Fibroblast of skin of left quadriceps (primary cell): ENCODE measurements at regions not wholly inside any gene's neighbourhood (a gene's known extent, or its start where the extent isn't known, plus 50 kb on each side); places are given as distances from the start of the nearest gene placed in this dataset.

Experiments
- DNase-seq, 2 experiments: peaks; one replicate each; pipeline ENCODE4 v3.0.0-alpha.2; 2013; ENCODE audit warnings: low read depth in 2 of 2

GRCh38 chr4:110278127-110278526 lies 79.7 kb upstream of the ELOVL6 start:
- DNase-seq = no peak

DNA sequence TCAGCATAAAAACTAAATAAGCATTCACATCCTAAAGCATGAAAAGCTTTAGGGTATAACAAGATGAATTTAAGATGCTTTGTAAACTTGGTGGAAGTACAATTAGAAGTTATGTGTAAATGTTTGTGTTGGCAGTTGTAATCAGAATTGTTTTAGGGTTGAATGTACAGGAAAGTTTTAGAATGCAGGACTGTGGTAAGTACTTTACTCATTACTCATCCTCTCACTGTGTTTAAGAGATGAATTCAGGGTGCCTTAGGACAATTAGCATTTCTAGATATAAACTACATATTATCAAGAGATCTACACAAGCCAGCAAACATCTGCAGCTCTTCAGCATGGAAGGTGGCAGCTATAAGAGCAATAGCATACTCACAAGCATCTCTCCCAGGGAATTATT lies 77.5 kb upstream of the ELOVL6 start:
- DNase-seq = peak; percentile 49 to 55

DNA sequence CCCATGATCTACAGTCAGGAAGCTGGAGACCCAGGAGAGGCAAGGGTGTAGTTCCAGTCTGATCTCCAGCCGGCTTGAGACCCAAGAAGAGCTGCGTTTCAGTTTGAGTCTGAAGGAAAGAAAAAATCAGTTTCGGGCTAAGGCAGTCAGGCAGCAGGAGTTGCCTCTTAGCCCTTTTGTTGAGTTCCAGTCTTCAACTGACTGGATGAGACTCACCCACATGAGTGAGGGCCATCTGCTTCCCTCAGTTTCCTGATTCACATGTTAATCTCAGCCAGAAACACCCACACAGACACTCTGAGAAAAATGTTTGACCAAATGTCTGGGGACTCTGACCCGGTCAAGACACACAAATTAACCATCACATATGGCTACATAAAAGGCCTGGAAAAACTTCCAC lies 73.6 kb upstream of the ELOVL6 start:
- DNase-seq = no peak

DNA sequence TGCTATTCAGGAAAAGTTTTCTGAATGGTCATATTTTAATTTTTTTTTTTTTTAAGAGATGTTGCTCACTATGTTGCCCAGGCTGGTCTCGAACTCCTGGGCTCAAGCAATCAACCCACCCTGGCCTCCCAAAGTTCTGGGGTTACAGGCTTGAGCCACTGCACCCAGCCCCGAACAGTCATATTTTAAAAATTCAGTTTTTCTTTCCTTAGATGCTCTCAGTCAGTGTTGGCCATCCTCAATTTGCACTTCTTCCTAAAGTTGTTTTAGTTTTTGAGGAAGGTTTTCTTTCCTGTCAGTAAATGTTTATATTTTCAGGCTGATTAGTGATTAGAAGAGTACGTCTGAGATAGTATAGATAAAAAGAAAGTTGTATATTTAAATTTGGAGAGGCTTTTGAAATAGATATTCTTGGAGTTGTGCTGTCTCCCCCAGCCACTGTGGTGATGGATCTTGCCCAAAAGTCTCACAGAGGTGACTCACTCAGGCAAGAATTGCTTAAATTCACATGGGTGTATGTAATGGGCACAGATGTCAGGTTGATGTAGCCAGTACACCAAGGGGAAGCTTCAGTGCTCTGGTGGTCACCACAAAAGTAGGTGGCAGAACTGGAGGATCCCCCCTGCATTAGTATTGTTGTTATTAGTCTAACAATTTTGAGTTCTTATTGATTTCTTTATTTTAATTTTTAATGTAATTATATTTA lies 72.2 kb upstream of the ELOVL6 start:
- peak; percentile 51 to 56 for DNase-seq

- DNase-seq = no peak
Measured at GRCh38 chr4:110268790-110269189, 70.4 kb upstream of the ELOVL6 start.

- DNase-seq = no peak
Measured at GRCh38 chr4:110268352-110268751, 69.9 kb upstream of the ELOVL6 start.

DNA sequence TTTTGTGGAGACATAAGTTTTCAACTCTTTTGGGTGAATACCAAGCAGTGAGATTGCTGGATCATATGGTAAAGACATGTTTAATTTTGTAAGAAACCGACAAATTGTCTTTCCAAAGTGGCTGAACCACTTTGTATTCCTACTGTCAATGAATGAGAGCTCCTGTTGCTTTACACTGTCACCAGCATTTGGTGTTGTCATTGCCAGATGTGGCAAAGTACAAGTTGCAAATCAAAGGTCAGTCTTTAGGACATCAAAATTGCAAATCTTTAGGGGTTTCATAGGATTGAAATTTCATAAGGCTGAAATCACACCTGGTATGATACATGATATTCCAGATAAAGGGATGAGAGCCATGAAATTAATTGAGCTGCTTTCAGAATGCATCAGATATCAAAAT lies 67.7 kb upstream of the ELOVL6 start:
- no peak for DNase-seq

GRCh38 chr4:110265001-110265400 lies 66.6 kb upstream of the ELOVL6 start:
- DNase-seq = no peak

- no peak for DNase-seq
Measured at GRCh38 chr4:110260299-110260698, 61.9 kb upstream of the ELOVL6 start.

DNA sequence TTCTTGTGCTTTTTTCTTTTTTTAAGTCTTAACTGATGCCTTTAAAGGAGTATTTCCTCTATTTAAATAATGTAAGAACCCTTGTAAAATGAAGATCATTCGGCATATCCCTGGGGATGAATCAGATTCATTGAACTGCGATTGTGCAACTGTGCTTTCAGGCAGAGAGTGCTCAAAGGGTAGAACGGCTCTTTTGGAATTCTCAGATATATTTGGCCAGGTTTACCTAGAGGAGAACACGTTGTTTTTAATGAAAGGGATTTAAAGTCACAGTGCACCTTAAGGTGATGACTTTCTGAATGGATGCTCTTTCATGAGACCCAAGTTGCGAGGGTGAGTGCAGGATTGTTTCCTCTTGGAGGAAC lies 51.6 kb upstream of the ELOVL6 start:
- DNase-seq = no peak

DNA sequence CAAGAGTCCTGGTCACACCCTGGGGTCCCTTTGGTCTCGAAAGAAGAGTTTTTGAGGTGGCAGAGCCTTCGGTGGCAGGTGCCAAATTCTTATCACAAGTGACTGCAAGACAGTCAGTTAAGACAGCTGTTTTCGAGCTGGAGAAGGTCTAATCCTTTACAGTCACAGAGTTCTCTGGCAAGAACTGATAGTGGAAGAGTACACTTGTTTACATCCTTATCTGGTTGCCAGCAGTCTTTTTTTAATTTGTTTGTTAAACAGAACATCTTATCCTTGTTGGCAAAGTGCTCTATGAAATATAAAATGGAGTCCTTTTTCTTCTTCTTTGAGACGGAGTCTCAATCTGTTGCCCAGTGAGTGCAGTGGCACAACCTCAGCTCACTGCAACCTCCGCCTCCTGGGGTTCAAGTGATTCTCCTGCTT lies 50.4 kb upstream of the ELOVL6 start:
- DNase-seq = no peak
